HUES64 (cell line): ENCODE measurements at regions not wholly inside any gene's neighbourhood (a gene's known extent, or its start where the extent isn't known, plus 50 kb on each side); places are given as distances from the start of the nearest gene placed in this dataset.

Experiments used
- H3K27ac ChIP-seq: 2 replicates; pipeline ENCODE4 v1.7.0; 2013; ENCODE audit warnings: low read depth, low read length, inconsistent platforms
- H3K27me3 ChIP-seq: 2 replicates; pipeline ENCODE4 v1.6.1; 2013; ENCODE audit warnings: mild to moderate bottlenecking, low read length; ENCODE audit not compliant: insufficient read depth
- H3K36me3 ChIP-seq: 2 replicates; pipeline ENCODE4 v1.6.1; 2013; ENCODE audit warnings: mild to moderate bottlenecking, low read length; ENCODE audit not compliant: insufficient read depth
- H3K4me1 ChIP-seq: 2 replicates; pipeline ENCODE4 v1.6.1; 2013; ENCODE audit warnings: mild to moderate bottlenecking, low read length, moderate library complexity; ENCODE audit not compliant: insufficient read depth
- H3K4me3 ChIP-seq: 2 replicates; pipeline ENCODE4 v1.5.1; 2013; ENCODE audit warnings: mild to moderate bottlenecking, low read length, moderate library complexity
- H3K9ac ChIP-seq: 2 replicates; pipeline ENCODE4 v1.6.1; 2013; ENCODE audit warnings: mild to moderate bottlenecking, low read depth, low read length
- H3K9me3 ChIP-seq: 2 replicates; pipeline ENCODE4 v1.6.1; 2013; ENCODE audit warnings: low read depth, low read length; ENCODE audit not compliant: insufficient read depth
- WGBS: fragments of 150-250, 120-280 bp; methylation state at CpG from one replicate; pipeline ENCODE4 v1.1.7; 2013; ENCODE audit warnings: missing lambda C conversion rate; 5-methylcytosine and 5-hydroxymethylcytosine counted together

GRCh38 chr13:71149046-71149445 lies 718.0 kb downstream of the DACH1 start:
- Histone ChIP-seq H3K4me1 (peaks cover 3% of the 10 kb centered on the region; the same call in 1 of the 2 replicates), H3K9me3 (no peaks in the 10 kb centered on the region), H3K27me3 (no peaks in the 10 kb centered on the region), H3K36me3 (no peaks in the 10 kb centered on the region), H3K9ac (no peak overlapping the region), H3K27ac (no peak overlapping the region), H3K4me3 (no peak overlapping the region)
- WGBS: 66% methylated on average over 3 of the region's 3 CpGs

GRCh38 chr13:71148396-71148795 lies 718.6 kb downstream of the DACH1 start:
- no peak overlapping the region for H3K9ac ChIP-seq
- no peak overlapping the region for H3K27ac ChIP-seq
- no CpG with 5 or more reads among the region's 1 CpG for WGBS

GRCh38 chr13:71144883-71145282 lies 722.1 kb downstream of the DACH1 start:
- 88% methylated on average over 1 of the region's 2 CpGs for WGBS
- Histone ChIP-seq H3K9ac (no peak overlapping the region), H3K9me3 (no peaks in the 10 kb centered on the region), H3K27me3 (no peaks in the 10 kb centered on the region), H3K27ac (no peak overlapping the region), H3K4me3 (no peak overlapping the region), H3K4me1 (peaks cover 3% of the 10 kb centered on the region; the same call in 1 of the 2 replicates), H3K36me3 (no peaks in the 10 kb centered on the region)

More at GRCh38 chr13:71148396-71148795, 718.6 kb downstream of the DACH1 start:
- no peaks in the 10 kb centered on the region for H3K9me3 ChIP-seq
- H3K36me3 ChIP-seq: no peaks in the 10 kb centered on the region
- no peak overlapping the region for H3K4me3 ChIP-seq
- H3K4me1 ChIP-seq: peaks cover 3% of the 10 kb centered on the region; the same call in 1 of the 2 replicates
- H3K27me3 ChIP-seq: no peaks in the 10 kb centered on the region

- Histone ChIP-seq H3K9me3 (no peaks in the 10 kb centered on the region), H3K4me3 (no peak overlapping the region), H3K27me3 (no peaks in the 10 kb centered on the region), H3K27ac (no peak overlapping the region), H3K4me1 (no peaks in the 10 kb centered on the region), H3K36me3 (no peaks in the 10 kb centered on the region), H3K9ac (no peak overlapping the region)
- no CpG with 5 or more reads among the region's 2 CpGs for WGBS
These were observed 729.9 kb downstream of the DACH1 start for GRCh38 chr13:71137101-71137500.

DNA sequence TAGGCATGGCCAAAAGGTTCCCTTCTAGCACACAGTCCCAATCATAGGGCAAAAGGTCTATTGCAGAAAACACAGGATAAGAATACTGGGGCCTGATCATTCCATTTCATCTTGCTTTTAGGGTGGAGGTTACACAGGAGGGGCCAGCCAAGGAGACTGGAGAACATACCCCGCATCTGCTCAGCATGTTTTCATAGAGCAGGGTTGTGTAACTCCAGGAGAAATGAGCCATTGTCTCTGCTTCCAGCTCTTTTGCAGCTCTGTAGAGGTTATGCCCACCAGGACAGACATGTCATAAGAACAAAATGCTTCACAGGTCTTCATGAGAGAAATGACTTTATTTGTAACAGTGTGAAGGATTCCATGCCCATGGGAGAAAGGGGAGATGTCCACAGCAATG lies 742.8 kb downstream of the DACH1 start:
- no peaks in the 10 kb centered on the region for H3K9me3 ChIP-seq
- no peaks in the 10 kb centered on the region for H3K27me3 ChIP-seq
- no peaks in the 10 kb centered on the region for H3K36me3 ChIP-seq
- no peak overlapping the region for H3K27ac ChIP-seq
- 95% methylated on average over 1 of the region's 1 CpG for WGBS
- H3K4me3 ChIP-seq: no peak overlapping the region
- no peak overlapping the region for H3K9ac ChIP-seq
- H3K4me1 ChIP-seq: no peaks in the 10 kb centered on the region

GRCh38 chr13:71118779-71119364 lies 748.1 kb downstream of the DACH1 start:
- H3K4me3 ChIP-seq: no peak overlapping the region
- no peaks in the 10 kb centered on the region for H3K36me3 ChIP-seq
- H3K27ac ChIP-seq: no peak overlapping the region
- H3K27me3 ChIP-seq: no peaks in the 10 kb centered on the region
- no peaks in the 10 kb centered on the region for H3K9me3 ChIP-seq
- 97% methylated on average over 6 of the region's 6 CpGs for WGBS
- no peak overlapping the region for H3K9ac ChIP-seq
- H3K4me1 ChIP-seq: no peaks in the 10 kb centered on the region

DNA sequence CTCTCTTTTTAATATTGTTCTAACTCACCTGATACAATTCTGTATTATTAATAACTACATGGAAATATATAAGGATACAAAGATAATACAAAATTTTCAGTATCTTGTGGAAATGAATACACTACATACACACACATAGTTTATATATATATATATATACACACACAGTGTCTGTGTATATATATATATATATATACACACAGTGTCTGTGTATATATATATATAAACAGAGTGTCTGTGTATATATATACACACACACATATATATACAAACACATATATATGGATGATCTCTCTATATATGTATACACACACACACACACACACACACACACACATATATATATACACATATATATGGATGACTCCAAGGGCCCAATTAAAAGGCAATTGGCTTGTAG lies 749.1 kb downstream of the DACH1 start:
- Histone ChIP-seq H3K27ac (no peak overlapping the region), H3K4me1 (no peaks in the 10 kb centered on the region), H3K9me3 (no peaks in the 10 kb centered on the region), H3K27me3 (no peaks in the 10 kb centered on the region), H3K4me3 (no peak overlapping the region), H3K9ac (no peak overlapping the region), H3K36me3 (no peaks in the 10 kb centered on the region)

DNA sequence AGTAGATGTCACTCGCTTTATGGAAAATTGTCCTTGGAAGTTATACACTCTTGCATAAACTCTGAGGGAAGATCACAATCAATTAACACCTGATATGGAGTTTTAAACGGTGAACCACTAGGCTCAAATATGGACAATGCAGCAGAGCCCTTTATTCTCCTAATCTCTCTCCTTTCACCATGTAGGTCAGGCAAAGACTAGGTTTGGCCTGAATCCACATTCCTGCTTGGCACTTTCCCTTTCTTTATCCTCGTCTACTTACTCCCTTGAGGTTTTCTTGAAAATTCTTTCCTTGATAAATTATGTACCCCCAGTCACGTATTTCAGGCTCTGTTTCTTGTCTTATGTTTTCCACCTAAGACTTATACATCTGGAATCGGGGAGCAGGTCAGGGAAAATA lies 751.7 kb downstream of the DACH1 start:
- H3K27ac ChIP-seq: no peak overlapping the region
- WGBS: 84% methylated on average over 5 of the region's 5 CpGs
- no peaks in the 10 kb centered on the region for H3K36me3 ChIP-seq
- no peak overlapping the region for H3K9ac ChIP-seq
- H3K4me3 ChIP-seq: no peak overlapping the region
- H3K4me1 ChIP-seq: no peaks in the 10 kb centered on the region
- H3K27me3 ChIP-seq: no peaks in the 10 kb centered on the region
- H3K9me3 ChIP-seq: no peaks in the 10 kb centered on the region

- 89% methylated on average over 1 of the region's 1 CpG for WGBS
- Histone ChIP-seq H3K4me1 (no peaks in the 10 kb centered on the region), H3K9me3 (no peaks in the 10 kb centered on the region), H3K4me3 (no peak overlapping the region), H3K9ac (no peak overlapping the region), H3K27ac (no peak overlapping the region), H3K36me3 (no peaks in the 10 kb centered on the region), H3K27me3 (no peaks in the 10 kb centered on the region)
These were observed 770.6 kb downstream of the DACH1 start for GRCh38 chr13:71096421-71096820.

DNA sequence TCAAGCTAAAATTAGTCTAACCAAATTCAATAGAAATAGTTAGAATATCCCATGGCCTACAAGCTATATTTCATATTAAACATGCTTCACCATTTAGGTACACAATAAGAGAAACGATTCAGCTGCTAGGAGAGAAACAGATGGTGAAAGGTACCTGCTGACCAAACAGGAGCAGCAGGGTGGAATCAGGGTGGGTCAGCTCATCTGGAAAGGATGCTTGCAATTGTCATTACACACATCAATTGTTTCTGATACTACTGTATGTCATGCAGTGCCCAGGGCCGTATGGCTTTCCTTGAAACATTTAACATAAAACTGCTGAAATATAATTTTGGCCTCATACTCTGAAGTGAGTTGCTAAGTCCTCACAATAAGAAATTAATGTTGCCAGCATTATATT lies 776.0 kb downstream of the DACH1 start:
- WGBS: 89% methylated on average over 2 of the region's 2 CpGs
- Histone ChIP-seq H3K4me1 (no peaks in the 10 kb centered on the region), H3K9ac (no peak overlapping the region), H3K9me3 (no peaks in the 10 kb centered on the region), H3K4me3 (no peak overlapping the region), H3K36me3 (no peaks in the 10 kb centered on the region), H3K27me3 (no peaks in the 10 kb centered on the region), H3K27ac (no peak overlapping the region)

- Histone ChIP-seq H3K27me3 (no peaks in the 10 kb centered on the region), H3K36me3 (no peaks in the 10 kb centered on the region), H3K9ac (no peak overlapping the region), H3K9me3 (no peaks in the 10 kb centered on the region), H3K4me3 (no peak overlapping the region), H3K27ac (no peak overlapping the region), H3K4me1 (no peaks in the 10 kb centered on the region)
- WGBS: 94% methylated on average over 4 of the region's 4 CpGs
These were observed 777.9 kb downstream of the DACH1 start for GRCh38 chr13:71089056-71089455.

DNA sequence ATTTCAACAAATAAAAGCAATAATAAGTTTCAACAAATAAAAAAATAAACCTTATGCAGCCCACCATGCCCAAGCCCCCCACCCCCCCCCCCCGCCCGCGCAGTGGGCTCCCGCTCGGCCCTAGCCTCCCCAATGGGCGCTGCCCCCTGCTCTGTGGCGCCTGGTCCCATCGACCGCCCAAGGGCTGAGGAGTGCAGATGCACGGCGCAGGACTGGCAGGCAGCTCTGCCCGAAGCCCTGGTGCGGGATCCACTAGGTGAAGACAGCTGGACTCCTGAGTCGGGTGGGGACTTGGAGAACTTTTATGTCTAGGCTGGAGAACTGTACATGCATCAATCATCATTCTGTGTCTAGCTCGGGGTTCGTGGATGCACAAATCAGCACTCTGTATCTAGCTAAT lies 779.6 kb downstream of the DACH1 start:
- no peaks in the 10 kb centered on the region for H3K9me3 ChIP-seq
- no peaks in the 10 kb centered on the region for H3K36me3 ChIP-seq
- 98% methylated on average over 14 of the region's 16 CpGs for WGBS
- H3K27ac ChIP-seq: no peak overlapping the region
- H3K27me3 ChIP-seq: no peaks in the 10 kb centered on the region
- H3K4me1 ChIP-seq: no peaks in the 10 kb centered on the region
- H3K9ac ChIP-seq: no peak overlapping the region
- no peak overlapping the region for H3K4me3 ChIP-seq
